AG04450 (cell line): ENCODE measurements at regions not wholly inside any gene's neighbourhood (a gene's known extent, or its start where the extent isn't known, plus 50 kb on each side); places are given as distances from the start of the nearest gene placed in this dataset.

Experiments used
- CTCF ChIA-PET: fragments of 300-600, 350-600 bp; formaldehyde crosslinking; extraction: SDS; loops from one replicate; lab custom pipeline; 2022; ENCODE audit warnings: antibody characterized with exemption, inconsistent platforms; lab: Charles Lee
- POLR2A ChIA-PET: fragments of 350-600 bp; formaldehyde crosslinking; extraction: SDS; loops from one replicate; lab custom pipeline; 2021; ENCODE audit warnings: antibody characterized with exemption, inconsistent platforms; lab: Yijun Ruan, JAX
- DNase-seq: peaks from one replicate; pipeline ENCODE4 v3.0.0-alpha.2; 2011; ENCODE audit warnings: low read depth, low spot score
- H3K27ac ChIP-seq: one replicate; pipeline ENCODE4 v1.5.1; 2012; ENCODE audit warnings: low read depth, low read length, control low read depth
- H3K27me3 ChIP-seq: one replicate; pipeline ENCODE4 v1.6.0; 2012; ENCODE audit warnings: low read length; ENCODE audit not compliant: control insufficient read depth, insufficient read depth
- H3K4me3 ChIP-seq: 2 replicates; pipeline ENCODE4 v1.5.1; 2011; ENCODE audit warnings: mild to moderate bottlenecking, low read depth, low read length, control low read depth
- H3K9me3 ChIP-seq: 2 replicates; pipeline ENCODE4 v1.5.1; 2012; ENCODE audit warnings: low read length; ENCODE audit not compliant: control insufficient read depth, insufficient read depth
- TF ChIP-seq, protein P1 (sequence below): IDR thresholded peaks from 2 replicates; pipeline ENCODE4 v1.5.1; 2011; ENCODE audit warnings: low read depth, low read length, control low read depth, inconsistent platforms

DNA sequence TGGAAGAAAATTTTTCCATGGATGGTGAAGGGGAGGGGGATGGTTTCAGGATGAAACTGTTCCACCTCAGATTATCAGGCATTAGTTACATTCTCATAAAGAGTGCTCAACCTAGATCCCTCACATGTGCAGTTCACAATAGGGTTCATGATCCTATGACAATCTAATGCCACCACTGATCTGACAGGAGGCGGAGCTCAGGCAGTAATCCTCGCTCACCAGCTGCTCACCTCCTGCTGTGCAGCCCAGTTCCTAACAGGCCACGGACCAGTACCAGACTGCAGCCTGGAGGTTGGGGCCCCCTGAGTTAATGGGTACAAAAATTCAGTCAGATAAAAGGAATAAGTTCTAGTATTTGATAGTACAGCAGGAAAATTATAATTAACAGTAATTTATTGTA is 337.2 kb downstream of the NPR3 start:
- TF ChIP-seq, protein P1, sequence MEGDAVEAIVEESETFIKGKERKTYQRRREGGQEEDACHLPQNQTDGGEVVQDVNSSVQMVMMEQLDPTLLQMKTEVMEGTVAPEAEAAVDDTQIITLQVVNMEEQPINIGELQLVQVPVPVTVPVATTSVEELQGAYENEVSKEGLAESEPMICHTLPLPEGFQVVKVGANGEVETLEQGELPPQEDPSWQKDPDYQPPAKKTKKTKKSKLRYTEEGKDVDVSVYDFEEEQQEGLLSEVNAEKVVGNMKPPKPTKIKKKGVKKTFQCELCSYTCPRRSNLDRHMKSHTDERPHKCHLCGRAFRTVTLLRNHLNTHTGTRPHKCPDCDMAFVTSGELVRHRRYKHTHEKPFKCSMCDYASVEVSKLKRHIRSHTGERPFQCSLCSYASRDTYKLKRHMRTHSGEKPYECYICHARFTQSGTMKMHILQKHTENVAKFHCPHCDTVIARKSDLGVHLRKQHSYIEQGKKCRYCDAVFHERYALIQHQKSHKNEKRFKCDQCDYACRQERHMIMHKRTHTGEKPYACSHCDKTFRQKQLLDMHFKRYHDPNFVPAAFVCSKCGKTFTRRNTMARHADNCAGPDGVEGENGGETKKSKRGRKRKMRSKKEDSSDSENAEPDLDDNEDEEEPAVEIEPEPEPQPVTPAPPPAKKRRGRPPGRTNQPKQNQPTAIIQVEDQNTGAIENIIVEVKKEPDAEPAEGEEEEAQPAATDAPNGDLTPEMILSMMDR = no peak
- Histone ChIP-seq H3K4me3 (no peak overlapping the region), H3K27ac (no peak overlapping the region), H3K9me3 (no peaks in the 10 kb centered on the region), H3K27me3 (no peaks in the 10 kb centered on the region)
- CTCF ChIA-PET = no interaction called here
- POLR2A ChIA-PET = no interaction called here
- no peak for DNase-seq

DNA sequence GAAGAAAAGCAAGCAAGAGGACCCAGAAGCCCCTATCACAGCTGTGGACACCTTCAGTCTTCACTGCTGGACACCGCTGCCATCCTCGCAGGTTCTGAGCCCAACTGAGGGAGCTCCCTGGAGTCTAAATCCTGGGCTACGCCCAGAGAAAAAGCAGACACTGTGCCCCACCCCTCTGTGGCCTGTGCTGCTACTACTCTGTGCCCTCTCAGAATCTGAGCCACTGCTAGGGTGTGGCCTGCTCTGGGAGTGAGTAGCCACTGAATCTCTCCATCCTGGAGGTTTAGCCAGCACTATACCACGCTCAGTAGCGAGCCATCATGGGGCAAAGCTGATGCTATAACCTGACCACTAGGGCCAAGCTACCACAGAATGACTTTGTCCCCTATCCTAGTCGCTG is 338.2 kb downstream of the NPR3 start:
- ChIA-PET POLR2A (no interaction called here), CTCF (no interaction called here)
- Histone ChIP-seq H3K4me3 (no peak overlapping the region), H3K9me3 (no peaks in the 10 kb centered on the region), H3K27ac (no peak overlapping the region), H3K27me3 (no peaks in the 10 kb centered on the region)
- no peak for DNase-seq
- TF ChIP-seq, protein P1 = no peak

DNA sequence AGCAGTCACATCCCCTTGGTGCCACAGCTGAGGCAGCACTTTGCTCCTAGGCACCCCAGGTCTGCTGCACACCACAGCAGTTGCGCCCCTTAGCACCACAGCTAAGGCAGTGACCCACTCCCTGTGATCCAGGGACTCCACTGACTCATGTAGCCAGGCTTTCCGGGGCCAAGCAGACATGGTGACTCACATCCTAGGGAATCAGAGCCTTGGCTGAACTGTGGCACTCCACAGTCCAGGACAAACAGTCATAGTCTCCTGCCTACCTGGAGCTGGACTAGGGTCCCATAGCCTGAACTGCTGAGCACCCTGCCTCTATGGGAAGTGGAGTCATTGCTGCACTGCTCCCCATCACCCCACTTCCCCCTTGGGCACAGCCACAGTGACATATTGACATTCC is 338.7 kb downstream of the NPR3 start:
- Histone ChIP-seq H3K4me3 (no peak overlapping the region), H3K27ac (no peak overlapping the region)

DNA sequence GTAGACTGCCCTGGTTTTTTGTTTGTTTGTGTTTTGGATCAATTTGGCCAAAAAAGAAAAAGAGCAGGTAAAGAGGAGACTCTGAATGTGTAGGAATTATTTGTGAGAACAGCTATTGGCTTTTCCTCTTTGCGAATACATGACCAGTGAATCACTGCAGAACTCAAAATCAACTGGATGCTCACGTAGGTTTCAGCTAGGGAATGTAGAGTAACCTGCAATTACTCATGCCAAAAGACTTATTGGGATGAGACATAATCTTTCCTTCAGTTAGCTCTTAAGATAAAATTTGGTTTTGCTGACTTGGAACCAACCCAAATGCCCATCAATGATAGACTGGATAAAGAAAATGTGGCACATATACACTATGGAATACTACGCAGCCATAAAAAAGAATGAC is 348.0 kb downstream of the NPR3 start:
- no peak overlapping the region for H3K4me3 ChIP-seq
- H3K27me3 ChIP-seq = no peaks in the 10 kb centered on the region
- DNase-seq = no peak
- peaks cover 2% of the 10 kb centered on the region; the same call in 1 of the 2 replicates for H3K9me3 ChIP-seq
- TF ChIP-seq, protein P1 = no peak
- ChIA-PET POLR2A (no interaction called here), CTCF (no interaction called here)
- H3K27ac ChIP-seq = no peak overlapping the region

More for the DNA sequence above, 338.7 kb downstream of the NPR3 start:
- ChIA-PET POLR2A (no interaction called here), CTCF (no interaction called here)
- Histone ChIP-seq H3K9me3 (no peaks in the 10 kb centered on the region), H3K27me3 (no peaks in the 10 kb centered on the region)
- DNase-seq = no peak
- TF ChIP-seq, protein P1 = no peak

DNA sequence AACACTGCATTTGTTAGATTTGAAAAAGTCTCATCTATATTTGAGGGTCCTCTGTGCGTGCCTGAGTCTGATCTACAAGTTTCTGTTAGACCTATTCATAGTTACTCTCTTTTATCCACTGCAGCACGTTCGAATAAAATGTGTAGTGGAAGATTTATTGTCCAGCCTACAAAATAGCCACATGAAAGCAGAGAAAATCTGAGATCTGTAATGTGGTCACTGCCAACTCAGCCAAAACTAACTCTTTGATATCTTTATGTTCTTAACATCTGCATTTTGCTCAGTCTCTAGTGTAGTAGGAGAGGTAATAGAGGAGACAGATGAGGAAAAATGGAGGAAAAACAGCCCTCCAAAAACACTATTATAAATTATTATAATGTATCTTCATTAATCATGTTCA is 354.0 kb downstream of the NPR3 start:
- no peak overlapping the region for H3K27ac ChIP-seq
- ChIA-PET CTCF (no interaction called here), POLR2A (no interaction called here)
- no peaks in the 10 kb centered on the region for H3K27me3 ChIP-seq
- TF ChIP-seq, protein P1 = no peak
- DNase-seq = no peak
- H3K4me3 ChIP-seq = no peak overlapping the region
- H3K9me3 ChIP-seq = no peaks in the 10 kb centered on the region
